Hematopoietic multipotent progenitor cell treated with erythropoietin and hydrocortisone succinate and interleukin-3 and kit ligand, for 17 days (in vitro differentiated cells): ENCODE measurements at regions not wholly inside any gene's neighbourhood (a gene's known extent, or its start where the extent isn't known, plus 50 kb on each side); places are given as distances from the start of the nearest gene placed in this dataset.
"Not testable (repeated sequence)": the region's sequence is repeated elsewhere in the genome, so short reads cannot be mapped to it uniquely, and the experiment has no call there.

Source experiments
- DNase-seq: peaks from one replicate; pipeline ENCODE4 v3.0.0-alpha.2; 2015; ENCODE audit warnings: low spot score

- DNase-seq: no peak
Observed at GRCh38 chr1:228868731-228869024, 133.4 kb downstream of the RHOU start.

- no peak for DNase-seq
Observed at GRCh38 chr1:228869312-228869824, 134.1 kb downstream of the RHOU start.

GRCh38 chr1:228870041-228870713 is 134.9 kb downstream of the RHOU start:
- DNase-seq: no peak

- no peak for DNase-seq
Observed at GRCh38 chr1:228871314-228872061, 136.2 kb downstream of the RHOU start.

GRCh38 chr1:228872080-228872479 is 136.8 kb downstream of the RHOU start:
- no peak for DNase-seq

GRCh38 chr1:228873709-228874108 is 138.4 kb downstream of the RHOU start:
- no peak for DNase-seq

GRCh38 chr1:228875741-228876140 is 140.5 kb downstream of the RHOU start:
- no peak for DNase-seq

- DNase-seq: no peak
Observed at GRCh38 chr1:228876187-228876586, 140.9 kb downstream of the RHOU start.

GRCh38 chr1:228879164-228879563 is 143.9 kb downstream of the RHOU start:
- DNase-seq: no peak

- DNase-seq: no peak
Observed at GRCh38 chr1:228882041-228882770, 146.9 kb downstream of the RHOU start.

GRCh38 chr1:228882771-228883450 is 147.6 kb downstream of the RHOU start:
- DNase-seq: no peak

- DNase-seq: no peak
Observed at GRCh38 chr1:228883535-228883934, 148.3 kb downstream of the RHOU start.

GRCh38 chr1:228884196-228884595 is 148.9 kb downstream of the RHOU start:
- DNase-seq: no peak

GRCh38 chr1:228884615-228885566 is 149.6 kb downstream of the RHOU start:
- DNase-seq: no peak

- no peak for DNase-seq
Observed at GRCh38 chr1:228885845-228886244, 150.6 kb downstream of the RHOU start.

GRCh38 chr1:228887101-228887500 is 151.8 kb downstream of the RHOU start:
- DNase-seq: no peak

GRCh38 chr1:228887960-228888359 is 152.7 kb downstream of the RHOU start:
- DNase-seq: no peak

GRCh38 chr1:228889289-228889688 is 154.0 kb downstream of the RHOU start:
- no peak for DNase-seq

GRCh38 chr1:228891272-228892034 is 156.2 kb downstream of the RHOU start:
- no peak for DNase-seq

GRCh38 chr1:228892200-228892599 is 156.9 kb downstream of the RHOU start:
- not testable (repeated sequence) for DNase-seq
